ENCODE measurements at regions not wholly inside any gene's neighbourhood (a gene's known extent, or its start where the extent isn't known, plus 50 kb on each side); places are given as distances from the start of the nearest gene placed in this dataset.
"Not testable (repeated sequence)": the region's sequence is repeated elsewhere in the genome, so short reads cannot be mapped to it uniquely, and the experiment has no call there.

- no peak for DNase-seq
Observed at GRCh38 chr9:87781331-87781730, 55.4 kb downstream of the CTSL start.

- DNase-seq, result no peak
Observed at GRCh38 chr9:87783180-87783579, 57.3 kb downstream of the CTSL start.

- DNase-seq, result not testable (repeated sequence)
Observed at GRCh38 chr9:87785315-87785970, 59.5 kb downstream of the CTSL start.

- no peak for DNase-seq
Observed at GRCh38 chr9:87786423-87786822, 60.5 kb downstream of the CTSL start.

GRCh38 chr9:87786876-87787275, 61.0 kb downstream of the CTSL start:
- no peak for DNase-seq

GRCh38 chr9:87787735-87788134, 61.8 kb downstream of the CTSL start:
- DNase-seq, result peak; percentile 19

- peak; percentile 98 for DNase-seq
Observed at GRCh38 chr9:87792831-87793288, 66.9 kb downstream of the CTSL start.

GRCh38 chr9:87793292-87793691, 67.4 kb downstream of the CTSL start:
- DNase-seq, result peak; percentile 98

GRCh38 chr9:87795178-87795577, 69.3 kb downstream of the CTSL start:
- DNase-seq, result no peak

- no peak for DNase-seq
Observed at GRCh38 chr9:87796196-87796595, 70.3 kb downstream of the CTSL start.

- DNase-seq, result no peak
Observed at GRCh38 chr9:87798261-87798833, 72.4 kb downstream of the CTSL start.

GRCh38 chr9:87799503-87799902, 73.6 kb downstream of the CTSL start:
- no peak for DNase-seq

GRCh38 chr9:87800456-87800855, 74.5 kb downstream of the CTSL start:
- no peak for DNase-seq

GRCh38 chr9:87801013-87801412, 75.1 kb downstream of the CTSL start:
- DNase-seq, result no peak

- DNase-seq, result no peak
Observed at GRCh38 chr9:87803166-87803565, 77.2 kb downstream of the CTSL start.

- no peak for DNase-seq
Observed at GRCh38 chr9:87803623-87804345, 77.9 kb downstream of the CTSL start.

GRCh38 chr9:87805259-87805658, 77.4 kb upstream of the SPATA31E1 start:
- DNase-seq, result no peak

- no peak for DNase-seq
Observed at GRCh38 chr9:87810008-87810407, 72.7 kb upstream of the SPATA31E1 start.

- DNase-seq, result no peak
Observed at GRCh38 chr9:87810679-87811178, 71.9 kb upstream of the SPATA31E1 start.

- DNase-seq, result peak; percentile 59
Observed at GRCh38 chr9:87812375-87813118, 70.1 kb upstream of the SPATA31E1 start.

- no peak for DNase-seq
Observed at GRCh38 chr9:87813119-87813463, 69.6 kb upstream of the SPATA31E1 start.

- no peak for DNase-seq
Observed at GRCh38 chr9:87816036-87816435, 66.6 kb upstream of the SPATA31E1 start.

GRCh38 chr9:87818308-87818707, 64.4 kb upstream of the SPATA31E1 start:
- DNase-seq, result no peak
